Activated naive CD8-positive, alpha-beta T cell treated with anti-CD3 and anti-CD28 coated beads, Interleukin-2, amount 10 ng/mL, durations not matched to agents 7 days and 5 days (primary cell): ENCODE measurements at regions not wholly inside any gene's neighbourhood (a gene's known extent, or its start where the extent isn't known, plus 50 kb on each side); places are given as distances from the start of the nearest gene placed in this dataset.
"Not testable (repeated sequence)": the region's sequence is repeated elsewhere in the genome, so short reads cannot be mapped to it uniquely, and the experiment has no call there.

ENCODE experiments used
- ATAC-seq: fragments of 150-1000 bp; cut with Tn5 transposase; one replicate; pipeline ENCODE4 v1.10.0; 2021; ENCODE audit warnings: low read depth, moderate library complexity
- POLR2A ChIA-PET: fragments of 350-600 bp; sonication (Branson Sonifier 250); formaldehyde crosslinking; loops from one replicate; lab custom pipeline; 2021; ENCODE audit warnings: antibody characterized with exemption; lab: Charles Lee
- DNase-seq: peaks from one replicate; pipeline ENCODE4 v3.0.0; 2021
- H3K27ac Mint-ChIP-seq: one replicate; pipeline ENCODE4 v1.8.0; 2022; ENCODE audit warnings: mild to moderate bottlenecking, mixed read lengths
- H3K27me3 Mint-ChIP-seq: one replicate; pipeline ENCODE4 v1.8.0; 2022; ENCODE audit warnings: mild to moderate bottlenecking, moderate library complexity, mixed read lengths
- H3K36me3 Mint-ChIP-seq: one replicate; pipeline ENCODE4 v1.8.0; 2021; ENCODE audit warnings: mild to moderate bottlenecking, mixed read lengths
- H3K4me1 Mint-ChIP-seq: one replicate; pipeline ENCODE4 v1.8.0; 2021; ENCODE audit warnings: mixed read lengths
- H3K4me3 Mint-ChIP-seq: one replicate; pipeline ENCODE4 v1.8.0; 2022; ENCODE audit warnings: mild to moderate bottlenecking, moderate library complexity, mixed read lengths
- H3K9me3 Mint-ChIP-seq: one replicate; pipeline ENCODE4 v1.8.0; 2021; ENCODE audit warnings: mixed read lengths

GRCh38 chr12:115377230-115377629 is 693.3 kb upstream of the TBX3 start:
- H3K36me3 Mint-ChIP-seq = no peaks in the 10 kb centered on the region
- H3K9me3 Mint-ChIP-seq = peaks cover 6% of the 10 kb centered on the region
- POLR2A ChIA-PET = no interaction called here
- H3K4me1 Mint-ChIP-seq = peaks cover 10% of the 10 kb centered on the region
- no peak for DNase-seq
- H3K4me3 Mint-ChIP-seq = no peak overlapping the region
- no peak for ATAC-seq
- no peak overlapping the region for H3K27ac Mint-ChIP-seq
- H3K27me3 Mint-ChIP-seq = peaks cover 7% of the 10 kb centered on the region

GRCh38 chr12:115375186-115375991 is 691.4 kb upstream of the TBX3 start:
- Mint-ChIP-seq H3K4me1 (peaks cover 8% of the 10 kb centered on the region), H3K9me3 (peaks cover 6% of the 10 kb centered on the region), H3K27ac (no peak overlapping the region), H3K27me3 (peaks cover 4% of the 10 kb centered on the region), H3K4me3 (peak overlapping the region; percentile 14), H3K36me3 (no peaks in the 10 kb centered on the region)
- ATAC-seq = peak; percentile 80
- DNase-seq = peak; percentile 26
- POLR2A ChIA-PET = no interaction called here

GRCh38 chr12:115374480-115375185 is 690.7 kb upstream of the TBX3 start:
- H3K4me1 Mint-ChIP-seq = peaks cover 8% of the 10 kb centered on the region
- peak overlapping the region; percentile 14 for H3K4me3 Mint-ChIP-seq
- no peaks in the 10 kb centered on the region for H3K36me3 Mint-ChIP-seq
- H3K27ac Mint-ChIP-seq = no peak overlapping the region
- peaks cover 6% of the 10 kb centered on the region for H3K9me3 Mint-ChIP-seq
- H3K27me3 Mint-ChIP-seq = peaks cover 2% of the 10 kb centered on the region
- POLR2A ChIA-PET = no interaction called here
- DNase-seq = no peak
- no peak for ATAC-seq

- H3K9me3 Mint-ChIP-seq = peaks cover 6% of the 10 kb centered on the region
- H3K36me3 Mint-ChIP-seq = no peaks in the 10 kb centered on the region
- ATAC-seq (no peak), DNase-seq (no peak)
- POLR2A ChIA-PET = no interaction called here
- H3K4me3 Mint-ChIP-seq = no peak overlapping the region
- no peak overlapping the region for H3K27ac Mint-ChIP-seq
- H3K4me1 Mint-ChIP-seq = peaks cover 8% of the 10 kb centered on the region
- H3K27me3 Mint-ChIP-seq = peaks cover 2% of the 10 kb centered on the region
Measured at GRCh38 chr12:115371711-115372110, 687.7 kb upstream of the TBX3 start.

GRCh38 chr12:115370650-115371049 is 686.7 kb upstream of the TBX3 start:
- POLR2A ChIA-PET = no interaction called here
- Mint-ChIP-seq H3K9me3 (peaks cover 6% of the 10 kb centered on the region), H3K27me3 (peaks cover 2% of the 10 kb centered on the region), H3K36me3 (no peaks in the 10 kb centered on the region), H3K4me1 (peaks cover 8% of the 10 kb centered on the region), H3K4me3 (no peak overlapping the region), H3K27ac (no peak overlapping the region)
- no peak for DNase-seq
- ATAC-seq = no peak

GRCh38 chr12:115370207-115370606 is 686.2 kb upstream of the TBX3 start:
- DNase-seq (no peak), ATAC-seq (no peak)
- Mint-ChIP-seq H3K27me3 (peaks cover 2% of the 10 kb centered on the region), H3K9me3 (peaks cover 8% of the 10 kb centered on the region), H3K4me1 (peaks cover 5% of the 10 kb centered on the region), H3K36me3 (no peaks in the 10 kb centered on the region), H3K27ac (no peak overlapping the region), H3K4me3 (no peak overlapping the region)
- POLR2A ChIA-PET = no interaction called here

- H3K27ac Mint-ChIP-seq, H3K4me3 Mint-ChIP-seq, H3K4me1 Mint-ChIP-seq: not testable (repeated sequence)
Measured at GRCh38 chr12:115366277-115366676, 682.3 kb upstream of the TBX3 start.

GRCh38 chr12:115365765-115366164 is 681.8 kb upstream of the TBX3 start:
- POLR2A ChIA-PET, H3K36me3 Mint-ChIP-seq, H3K4me3 Mint-ChIP-seq, H3K9me3 Mint-ChIP-seq, H3K4me1 Mint-ChIP-seq, H3K27ac Mint-ChIP-seq, H3K27me3 Mint-ChIP-seq, DNase-seq, ATAC-seq: not testable (repeated sequence)

More at GRCh38 chr12:115366277-115366676, 682.3 kb upstream of the TBX3 start:
- H3K27me3 Mint-ChIP-seq, H3K9me3 Mint-ChIP-seq, ATAC-seq, DNase-seq, H3K36me3 Mint-ChIP-seq, POLR2A ChIA-PET: not testable (repeated sequence)

- Mint-ChIP-seq H3K4me1 (no peaks in the 10 kb centered on the region), H3K36me3 (no peaks in the 10 kb centered on the region), H3K4me3 (no peak overlapping the region)
Measured at GRCh38 chr12:115364921-115365320, 680.9 kb upstream of the TBX3 start.

GRCh38 chr12:115362339-115362976 is 678.5 kb upstream of the TBX3 start:
- Mint-ChIP-seq H3K27me3 (no peaks in the 10 kb centered on the region), H3K27ac (no peak overlapping the region), H3K4me1 (no peaks in the 10 kb centered on the region), H3K36me3 (no peaks in the 10 kb centered on the region), H3K4me3 (no peak overlapping the region), H3K9me3 (peaks cover 3% of the 10 kb centered on the region)
- POLR2A ChIA-PET = no interaction called here
- no peak for DNase-seq
- no peak for ATAC-seq

More at GRCh38 chr12:115364921-115365320, 680.9 kb upstream of the TBX3 start:
- ATAC-seq = no peak
- no peaks in the 10 kb centered on the region for H3K27me3 Mint-ChIP-seq
- POLR2A ChIA-PET = no interaction called here
- peaks cover 3% of the 10 kb centered on the region for H3K9me3 Mint-ChIP-seq
- no peak for DNase-seq
- H3K27ac Mint-ChIP-seq = no peak overlapping the region

- H3K4me3 Mint-ChIP-seq = no peak overlapping the region
Measured at GRCh38 chr12:115357681-115358080, 673.7 kb upstream of the TBX3 start.

GRCh38 chr12:115355301-115355700 is 671.3 kb upstream of the TBX3 start:
- Mint-ChIP-seq H3K27ac (no peak overlapping the region), H3K4me1 (peaks cover 2% of the 10 kb centered on the region)
- no peak for ATAC-seq

More at GRCh38 chr12:115357681-115358080, 673.7 kb upstream of the TBX3 start:
- H3K27me3 Mint-ChIP-seq = no peaks in the 10 kb centered on the region
- no peaks in the 10 kb centered on the region for H3K9me3 Mint-ChIP-seq
- H3K36me3 Mint-ChIP-seq = no peaks in the 10 kb centered on the region
- H3K4me1 Mint-ChIP-seq = peaks cover 2% of the 10 kb centered on the region
- DNase-seq = no peak
- POLR2A ChIA-PET = no interaction called here
- ATAC-seq = no peak
- no peak overlapping the region for H3K27ac Mint-ChIP-seq

GRCh38 chr12:115354007-115354890 is 670.3 kb upstream of the TBX3 start:
- Mint-ChIP-seq H3K27me3 (no peaks in the 10 kb centered on the region), H3K4me3 (no peak overlapping the region), H3K27ac (no peak overlapping the region), H3K9me3 (no peaks in the 10 kb centered on the region), H3K4me1 (peaks cover 2% of the 10 kb centered on the region), H3K36me3 (no peaks in the 10 kb centered on the region)
- no peak for ATAC-seq
- no peak for DNase-seq
- POLR2A ChIA-PET = no interaction called here

More at GRCh38 chr12:115355301-115355700, 671.3 kb upstream of the TBX3 start:
- POLR2A ChIA-PET = no interaction called here
- no peak for DNase-seq
- H3K9me3 Mint-ChIP-seq = no peaks in the 10 kb centered on the region
- H3K4me3 Mint-ChIP-seq = no peak overlapping the region
- H3K27me3 Mint-ChIP-seq = no peaks in the 10 kb centered on the region
- H3K36me3 Mint-ChIP-seq = no peaks in the 10 kb centered on the region
